ENCODE measurements at regions not wholly inside any gene's neighbourhood (a gene's known extent, or its start where the extent isn't known, plus 50 kb on each side); places are given as distances from the start of the nearest gene placed in this dataset.

- no peak for TF ChIP-seq CTCF (IDR thresholded peaks at IDR 0.05; ENCODE audit: extremely low read depth in 1 of 2, insufficient read depth in 1 of 2, low read depth in 1 of 2, low read length in 2 of 2)
- no peak for TF ChIP-seq FOS (IDR thresholded peaks at IDR 0.05; ENCODE audit: borderline replicate concordance, insufficient read depth, low read length)
- TF ChIP-seq POLR2A (IDR thresholded peaks at IDR 0.05; ENCODE audit: low read depth, low read length) = no peak
- TF ChIP-seq MAX (IDR thresholded peaks at IDR 0.05; ENCODE audit: insufficient read depth, insufficient read length) = no peak
- no peak for TF ChIP-seq EZH2 (IDR thresholded peaks at IDR 0.05; ENCODE audit: borderline replicate concordance, low read depth, low read length, severe bottlenecking)
- no peak for TF ChIP-seq MYC (IDR thresholded peaks at IDR 0.05; ENCODE audit: low read depth, low read length)
- no peak for TF ChIP-seq POLR2AphosphoS5 (IDR thresholded peaks at IDR 0.05; ENCODE audit: insufficient read depth, low read depth, low read length)
- TF ChIP-seq GATA2 (IDR thresholded peaks at IDR 0.05; ENCODE audit: insufficient read depth, insufficient read length, low read depth, low read length) = no peak
Observed at GRCh38 chr4:20022471-20022870, 229.2 kb upstream of the SLIT2 start.

Data from endothelial cell of umbilical vein (primary cell).